Tibial nerve (tissue), 4 donors: ENCODE measurements at regions not wholly inside any gene's neighbourhood (a gene's known extent, or its start where the extent isn't known, plus 50 kb on each side); places are given as distances from the start of the nearest gene placed in this dataset.

Experiments
- DNase-seq, 2 donors: peaks; one replicate each; pipeline ENCODE4 v3.0.0-alpha.2; 2019; ENCODE audit warnings: low spot score in 2 of 2
- H3K27ac ChIP-seq, 4 donors: fragments of 200-600 bp; sonication (generic) in 3 of 4; one replicate each; pipeline ENCODE4 v1.5.1; 2017 to 2019; ENCODE audit warnings: mild to moderate bottlenecking in 1 of 4
- H3K27me3 ChIP-seq, 2 donors: fragments of 200-600 bp; sonication (generic) in 1 of 2; one replicate each; pipeline versions ENCODE4 v1.5.1 to v1.6.0; 2017 to 2019
- H3K36me3 ChIP-seq, 3 donors: fragments of 200-600 bp; sonication (generic); one replicate each; pipeline ENCODE4 v1.5.1; 2018 to 2019
- H3K4me1 ChIP-seq, 4 donors: fragments of 200-600 bp; sonication (generic) in 3 of 4; one replicate each; pipeline ENCODE4 v1.5.1; 2017 to 2019
- H3K4me3 ChIP-seq, 4 donors: fragments of 200-600 bp; sonication (generic) in 3 of 4; one replicate each; pipeline ENCODE4 v1.5.1; 2017 to 2019; ENCODE audit warnings: mild to moderate bottlenecking in 1 of 4, moderate library complexity in 1 of 4
- H3K9me3 ChIP-seq, 4 donors: fragments of 200-600 bp; sonication (generic) in 3 of 4; one replicate each; pipeline ENCODE4 v1.5.1; 2017 to 2019
- EP300 ChIP-seq, 2 donors: sonication (generic); formaldehyde crosslinking; IDR thresholded peaks; one replicate each; pipeline ENCODE4 v1.6.1; 2017; ENCODE audit warnings: antibody characterized with exemption in 2 of 2, mild to moderate bottlenecking in 1 of 2
- POLR2A ChIP-seq, 2 donors: fragments of 450-650 bp; IDR thresholded peaks; one replicate each; pipeline ENCODE4 v1.6.1; 2017; ENCODE audit warnings: antibody characterized with exemption in 2 of 2, mild to moderate bottlenecking in 2 of 2, moderate library complexity in 2 of 2
- WGBS, 2 donors: methylation state at CpG; one replicate each; pipeline ENCODE4 v1.1.5; 2018; 5-methylcytosine and 5-hydroxymethylcytosine counted together
- TF ChIP-seq, protein P1 (sequence below), 5 experiments: fragments of 200-600 bp in 3 of 5; fragments of 450-650 bp in 2 of 5; sonication (generic) in 3 of 5; IDR thresholded peaks; one replicate each; pipeline ENCODE4 v1.5.1; 2016 to 2019; ENCODE audit warnings: antibody characterized with exemption in 5 of 5, mild to moderate bottlenecking in 3 of 5, moderate library complexity in 2 of 5

DNA sequence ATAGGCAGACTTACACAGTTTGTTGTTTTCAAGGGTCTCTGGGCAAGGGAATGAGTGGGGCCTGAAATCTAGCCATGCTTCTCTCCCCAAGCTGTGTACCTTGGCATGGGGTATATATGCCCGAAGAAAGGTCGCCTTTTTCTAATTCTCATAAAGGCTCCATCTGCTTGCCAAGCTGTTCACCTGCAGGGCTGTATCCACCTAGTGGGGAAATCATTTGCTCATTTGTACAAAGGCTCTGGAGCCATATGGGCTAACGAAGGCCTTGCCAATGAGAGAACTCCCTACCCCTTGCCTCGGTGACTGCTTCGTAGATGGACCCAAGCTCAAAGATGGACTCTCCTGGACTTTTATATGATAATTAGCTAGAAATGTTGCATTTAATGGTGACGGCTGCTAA lies 1097.0 kb downstream of the PDHA2 start:
- Histone ChIP-seq H3K4me1 (no peaks in the 10 kb centered on the region), H3K27me3 (no peaks in the 10 kb centered on the region), H3K9me3 (no peaks in the 10 kb centered on the region), H3K36me3 (no peaks in the 10 kb centered on the region), H3K27ac (no peak overlapping the region), H3K4me3 (no peak overlapping the region)
- WGBS, 2 donors: 91 to 96% methylated on average over 6 of the region's 6 CpGs
- no peak for TF ChIP-seq POLR2A (IDR thresholded peaks at IDR 0.05)
- no peak for TF ChIP-seq EP300 (IDR thresholded peaks at IDR 0.05)
- TF ChIP-seq, protein P1, sequence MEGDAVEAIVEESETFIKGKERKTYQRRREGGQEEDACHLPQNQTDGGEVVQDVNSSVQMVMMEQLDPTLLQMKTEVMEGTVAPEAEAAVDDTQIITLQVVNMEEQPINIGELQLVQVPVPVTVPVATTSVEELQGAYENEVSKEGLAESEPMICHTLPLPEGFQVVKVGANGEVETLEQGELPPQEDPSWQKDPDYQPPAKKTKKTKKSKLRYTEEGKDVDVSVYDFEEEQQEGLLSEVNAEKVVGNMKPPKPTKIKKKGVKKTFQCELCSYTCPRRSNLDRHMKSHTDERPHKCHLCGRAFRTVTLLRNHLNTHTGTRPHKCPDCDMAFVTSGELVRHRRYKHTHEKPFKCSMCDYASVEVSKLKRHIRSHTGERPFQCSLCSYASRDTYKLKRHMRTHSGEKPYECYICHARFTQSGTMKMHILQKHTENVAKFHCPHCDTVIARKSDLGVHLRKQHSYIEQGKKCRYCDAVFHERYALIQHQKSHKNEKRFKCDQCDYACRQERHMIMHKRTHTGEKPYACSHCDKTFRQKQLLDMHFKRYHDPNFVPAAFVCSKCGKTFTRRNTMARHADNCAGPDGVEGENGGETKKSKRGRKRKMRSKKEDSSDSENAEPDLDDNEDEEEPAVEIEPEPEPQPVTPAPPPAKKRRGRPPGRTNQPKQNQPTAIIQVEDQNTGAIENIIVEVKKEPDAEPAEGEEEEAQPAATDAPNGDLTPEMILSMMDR (IDR thresholded peaks at IDR 0.05): no peak
- DNase-seq: no peak

DNA sequence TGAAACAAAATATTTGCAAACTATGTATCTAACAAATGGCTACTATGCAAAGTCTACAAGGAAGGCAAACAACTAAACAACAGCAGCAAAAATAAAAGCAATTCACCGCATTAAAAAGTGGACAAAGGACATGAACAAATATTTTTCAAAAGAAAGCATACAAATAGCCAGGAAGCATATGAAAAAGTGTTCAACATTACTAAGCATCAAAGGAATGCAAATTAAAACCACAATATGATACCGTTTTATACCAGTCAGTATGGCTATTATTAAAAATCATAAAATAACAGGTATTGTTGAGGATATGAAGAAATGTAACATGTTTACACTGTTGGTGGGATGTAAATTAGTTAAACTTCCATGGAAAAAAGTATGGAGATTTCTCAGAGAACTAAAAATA lies 1106.7 kb downstream of the PDHA2 start:
- H3K27me3 ChIP-seq: no peaks in the 10 kb centered on the region
- no peaks in the 10 kb centered on the region for H3K9me3 ChIP-seq
- no peaks in the 10 kb centered on the region for H3K36me3 ChIP-seq
- no peak for DNase-seq
- no peak overlapping the region for H3K27ac ChIP-seq
- H3K4me1 ChIP-seq: no peaks in the 10 kb centered on the region
- H3K4me3 ChIP-seq: no peak overlapping the region
- 80 to 84% methylated on average over 2 of the region's 2 CpGs for WGBS, 2 donors
- TF ChIP-seq, protein P1 (IDR thresholded peaks at IDR 0.05): no peak
- TF ChIP-seq POLR2A (IDR thresholded peaks at IDR 0.05) (no peak), EP300 (IDR thresholded peaks at IDR 0.05) (no peak)

DNA sequence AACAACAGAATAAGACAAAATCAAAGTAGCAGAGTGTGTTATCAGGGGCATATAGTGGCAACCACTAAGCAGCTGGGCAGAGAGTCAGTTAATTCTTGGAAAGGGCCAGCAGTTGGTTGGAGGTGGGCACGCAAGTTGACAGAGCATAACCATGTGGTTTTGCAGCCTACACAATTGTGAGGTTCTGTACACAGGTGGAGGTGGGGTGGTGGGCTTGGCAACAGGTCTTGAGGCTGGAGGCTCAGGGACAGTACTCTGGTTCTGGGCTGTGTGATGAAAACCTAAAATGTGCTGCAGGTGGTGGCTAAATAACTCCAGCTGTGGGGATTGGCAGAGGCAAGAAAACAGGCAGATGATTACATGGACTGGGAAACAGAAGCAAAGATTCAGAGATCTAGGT lies 1112.7 kb downstream of the PDHA2 start:
- H3K36me3 ChIP-seq: no peaks in the 10 kb centered on the region
- H3K27ac ChIP-seq: no peak overlapping the region
- H3K4me3 ChIP-seq: no peak overlapping the region
- H3K27me3 ChIP-seq: no peaks in the 10 kb centered on the region
- H3K4me1 ChIP-seq: no peaks in the 10 kb centered on the region
- 84 to 90% methylated on average over 1 of the region's 1 CpG for WGBS, 2 donors
- TF ChIP-seq EP300 (IDR thresholded peaks at IDR 0.05) (no peak), POLR2A (IDR thresholded peaks at IDR 0.05) (no peak)
- TF ChIP-seq, protein P1 (IDR thresholded peaks at IDR 0.05): no peak
- DNase-seq: no peak
- no peaks in the 10 kb centered on the region for H3K9me3 ChIP-seq

DNA sequence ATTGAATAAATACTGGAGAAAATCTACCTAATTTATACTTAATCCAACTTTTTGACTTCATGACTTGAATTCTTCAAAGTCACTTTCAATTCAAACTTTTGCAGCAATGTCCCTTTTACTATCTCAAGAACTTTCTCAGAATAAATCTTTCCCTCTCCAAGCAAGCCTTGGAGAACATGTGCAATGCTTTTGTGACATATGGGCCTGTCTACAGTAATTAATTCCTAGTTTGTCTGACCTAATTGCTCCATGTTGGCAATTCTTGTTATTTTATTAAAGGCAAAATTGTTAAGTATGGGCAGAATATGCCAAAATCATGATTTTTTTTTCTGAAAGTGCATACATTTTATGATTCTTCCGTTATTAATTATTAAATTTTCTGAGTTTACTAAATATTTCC lies 1115.3 kb downstream of the PDHA2 start:
- H3K36me3 ChIP-seq: no peaks in the 10 kb centered on the region
- 83 to 89% methylated on average over 1 of the region's 1 CpG for WGBS, 2 donors
- H3K9me3 ChIP-seq: no peaks in the 10 kb centered on the region
- DNase-seq: no peak
- TF ChIP-seq, protein P1 (IDR thresholded peaks at IDR 0.05): no peak
- TF ChIP-seq POLR2A (IDR thresholded peaks at IDR 0.05) (no peak), EP300 (IDR thresholded peaks at IDR 0.05) (no peak)
- H3K27ac ChIP-seq: no peak overlapping the region
- H3K4me3 ChIP-seq: no peak overlapping the region
- H3K27me3 ChIP-seq: no peaks in the 10 kb centered on the region
- no peaks in the 10 kb centered on the region for H3K4me1 ChIP-seq

DNA sequence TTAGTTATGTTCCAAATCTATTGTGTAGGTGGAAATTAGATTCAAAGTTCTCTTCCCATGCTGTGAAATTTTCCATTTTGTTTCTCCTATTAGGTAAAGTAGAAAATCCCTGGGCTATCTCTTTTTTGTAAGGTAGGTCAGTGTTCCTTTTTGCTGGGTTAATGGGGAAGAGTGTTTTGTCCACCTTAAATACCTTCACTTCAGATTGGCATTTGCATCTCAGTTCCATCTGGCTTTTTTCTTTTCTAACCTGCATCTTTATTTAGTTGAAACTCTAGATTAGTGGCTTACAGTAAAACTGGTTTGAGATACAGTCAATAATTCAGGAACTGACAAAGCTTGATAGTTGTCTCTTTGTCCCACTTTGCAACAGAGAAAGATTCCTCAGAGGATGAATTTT lies 1115.8 kb downstream of the PDHA2 start:
- H3K27me3 ChIP-seq: no peaks in the 10 kb centered on the region
- TF ChIP-seq POLR2A (IDR thresholded peaks at IDR 0.05) (no peak), EP300 (IDR thresholded peaks at IDR 0.05) (no peak)
- TF ChIP-seq, protein P1 (IDR thresholded peaks at IDR 0.05): no peak
- no peak overlapping the region for H3K27ac ChIP-seq
- no peak overlapping the region for H3K4me3 ChIP-seq
- no peaks in the 10 kb centered on the region for H3K4me1 ChIP-seq
- H3K9me3 ChIP-seq: no peaks in the 10 kb centered on the region
- H3K36me3 ChIP-seq: no peaks in the 10 kb centered on the region
- DNase-seq: no peak
